Activated CD4-positive, alpha-beta T cell treated with anti-CD3 and anti-CD28 coated beads for 36 hours (primary cell): ENCODE measurements at regions not wholly inside any gene's neighbourhood (a gene's known extent, or its start where the extent isn't known, plus 50 kb on each side); places are given as distances from the start of the nearest gene placed in this dataset.
"Not testable (repeated sequence)": the region's sequence is repeated elsewhere in the genome, so short reads cannot be mapped to it uniquely, and the experiment has no call there.

Experiments
- ATAC-seq: fragments of 200-7000 bp; cut with Tn5 transposase; one replicate; pipeline ENCODE4 v1.10.0; 2021; ENCODE audit warnings: mild to moderate bottlenecking, moderate library complexity
- CTCF ChIA-PET: fragments of 350-600 bp; sonication (Branson Sonifier 250); formaldehyde crosslinking; loops from one replicate; lab custom pipeline; 2021; ENCODE audit warnings: antibody characterized with exemption; lab: Charles Lee
- POLR2A ChIA-PET: fragments of 350-600 bp; sonication (Branson Sonifier 250); formaldehyde crosslinking; loops from one replicate; lab custom pipeline; 2021; ENCODE audit warnings: antibody characterized with exemption, inconsistent platforms; lab: Charles Lee
- DNase-seq: peaks from one replicate; pipeline ENCODE4 v3.0.0-alpha.2; 2020
- H3K27ac Mint-ChIP-seq: one replicate; pipeline ENCODE4 v1.8.0; 2021; ENCODE audit warnings: mixed read lengths
- H3K27me3 Mint-ChIP-seq: one replicate; pipeline ENCODE4 v1.8.0; 2021; ENCODE audit warnings: mixed read lengths
- H3K36me3 Mint-ChIP-seq: one replicate; pipeline ENCODE4 v1.8.0; 2021; ENCODE audit warnings: low read depth, mixed read lengths
- H3K4me1 Mint-ChIP-seq: one replicate; pipeline ENCODE4 v1.8.0; 2021; ENCODE audit warnings: mixed read lengths
- H3K4me3 Mint-ChIP-seq: one replicate; pipeline ENCODE4 v1.8.0; 2021; ENCODE audit warnings: mild to moderate bottlenecking, moderate library complexity, mixed read lengths
- H3K9me3 Mint-ChIP-seq: one replicate; pipeline ENCODE4 v1.8.0; 2021; ENCODE audit warnings: low read depth, mixed read lengths
- intact Hi-C, 2 experiments: fragments of 100-400 bp; cut with DNase I in 1 of 2; cut with micrococcal nuclease in 1 of 2; formaldehyde crosslinking; loops; one replicate each; pipeline versions ENCODE4 v1.14.2 to v1.15.1; 2022 to 2024; cut with DNase I, micrococcal nuclease

- DNase-seq (no peak), ATAC-seq (no peak)
- ChIA-PET CTCF (no interaction called here), POLR2A (no interaction called here)
- Mint-ChIP-seq H3K4me3 (no peak overlapping the region), H3K4me1 (no peaks in the 10 kb centered on the region), H3K27ac (no peak overlapping the region), H3K36me3 (no peaks in the 10 kb centered on the region), H3K9me3 (no peaks in the 10 kb centered on the region), H3K27me3 (no peaks in the 10 kb centered on the region)
- intact Hi-C loops = no loop called here
Observed at GRCh38 chr3:158925021-158925420, 123.2 kb downstream of the MFSD1 start.

DNA sequence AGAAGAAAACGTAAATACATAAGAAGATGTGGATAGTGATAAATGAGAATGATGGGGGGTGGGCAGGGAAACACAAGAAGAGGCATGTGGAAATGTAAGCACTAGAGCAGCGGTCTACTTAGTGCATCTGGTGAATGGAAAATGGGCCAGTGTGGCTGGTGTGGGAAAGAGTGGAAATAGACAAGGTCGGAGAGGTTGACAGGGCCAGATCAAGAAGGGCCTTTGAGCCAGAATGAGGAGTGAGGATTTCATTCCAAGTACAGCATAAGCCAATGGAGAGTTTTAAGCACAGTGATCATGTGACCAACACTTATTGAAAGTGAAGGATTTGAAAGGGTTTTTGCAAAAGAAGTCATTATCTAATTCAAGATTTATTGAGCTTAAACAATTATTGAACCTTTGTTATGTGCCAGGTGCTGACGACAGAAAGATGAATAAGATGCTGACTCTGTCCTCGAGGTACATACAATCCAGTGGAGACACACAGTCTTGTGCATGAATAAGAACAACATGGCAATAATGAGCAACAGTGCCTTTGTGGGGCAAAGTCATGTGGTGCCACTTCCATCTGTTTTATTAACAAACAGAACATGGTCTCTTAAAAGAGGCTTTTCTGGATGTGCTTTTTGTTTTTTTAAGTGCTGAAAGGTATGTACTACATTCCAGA is 124.1 kb downstream of the MFSD1 start:
- no peaks in the 10 kb centered on the region for H3K27me3 Mint-ChIP-seq
- ATAC-seq (no peak), DNase-seq (no peak)
- POLR2A ChIA-PET = no interaction called here
- CTCF ChIA-PET = no interaction called here
- H3K36me3 Mint-ChIP-seq = no peaks in the 10 kb centered on the region
- no peak overlapping the region for H3K27ac Mint-ChIP-seq
- intact Hi-C loops = loop anchor here in 1 of 2 experiments (2.0 kb wide), 1 partner anchor 25 kb away; no protein-coding TSS in a partner anchor
- H3K9me3 Mint-ChIP-seq = no peaks in the 10 kb centered on the region
- no peak overlapping the region for H3K4me3 Mint-ChIP-seq
- H3K4me1 Mint-ChIP-seq = no peaks in the 10 kb centered on the region

DNA sequence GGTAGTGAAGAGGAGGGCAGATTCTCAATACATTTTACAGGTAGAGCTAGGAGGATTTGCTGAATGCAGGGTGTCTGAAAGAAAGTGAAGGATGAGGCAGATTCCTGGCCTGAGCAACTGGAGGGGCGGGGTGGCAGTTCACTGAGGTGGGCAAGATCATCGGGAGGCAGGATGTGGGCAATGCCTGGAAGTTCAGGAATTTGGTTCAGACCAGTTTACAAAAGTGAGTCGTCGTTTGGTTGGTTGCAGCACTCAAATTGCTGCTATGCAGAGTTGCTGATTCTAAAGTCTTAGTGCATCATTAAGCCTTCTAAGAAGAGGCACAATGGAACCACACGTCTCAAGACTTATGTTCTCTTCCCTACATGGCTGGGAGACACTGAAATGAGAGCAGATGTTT is 134.0 kb downstream of the MFSD1 start:
- ChIA-PET POLR2A (no interaction called here), CTCF (no interaction called here)
- intact Hi-C loops = no loop called here
- Mint-ChIP-seq H3K27me3 (peaks cover 16% of the 10 kb centered on the region), H3K27ac (no peak overlapping the region), H3K4me3 (no peak overlapping the region), H3K9me3 (peaks cover 7% of the 10 kb centered on the region), H3K36me3 (no peaks in the 10 kb centered on the region), H3K4me1 (no peaks in the 10 kb centered on the region)
- DNase-seq (no peak), ATAC-seq (no peak)

- no peak for DNase-seq
- ChIA-PET POLR2A (no interaction called here), CTCF (no interaction called here)
- intact Hi-C loops = no loop called here
- ATAC-seq = no peak
- Mint-ChIP-seq H3K9me3 (peaks cover 7% of the 10 kb centered on the region), H3K4me1 (no peaks in the 10 kb centered on the region), H3K4me3 (no peak overlapping the region), H3K36me3 (no peaks in the 10 kb centered on the region), H3K27me3 (peaks cover 16% of the 10 kb centered on the region), H3K27ac (no peak overlapping the region)
Observed at GRCh38 chr3:158936530-158937113, 134.8 kb downstream of the MFSD1 start.

- Mint-ChIP-seq H3K9me3 (no peaks in the 10 kb centered on the region), H3K36me3 (no peaks in the 10 kb centered on the region), H3K27ac (no peak overlapping the region), H3K4me1 (no peaks in the 10 kb centered on the region), H3K27me3 (peaks cover 5% of the 10 kb centered on the region), H3K4me3 (no peak overlapping the region)
- ChIA-PET CTCF (no interaction called here), POLR2A (no interaction called here)
- intact Hi-C loops = no loop called here
- DNase-seq = no peak
- no peak for ATAC-seq
Observed at GRCh38 chr3:158950178-158950901, 148.5 kb downstream of the MFSD1 start.

DNA sequence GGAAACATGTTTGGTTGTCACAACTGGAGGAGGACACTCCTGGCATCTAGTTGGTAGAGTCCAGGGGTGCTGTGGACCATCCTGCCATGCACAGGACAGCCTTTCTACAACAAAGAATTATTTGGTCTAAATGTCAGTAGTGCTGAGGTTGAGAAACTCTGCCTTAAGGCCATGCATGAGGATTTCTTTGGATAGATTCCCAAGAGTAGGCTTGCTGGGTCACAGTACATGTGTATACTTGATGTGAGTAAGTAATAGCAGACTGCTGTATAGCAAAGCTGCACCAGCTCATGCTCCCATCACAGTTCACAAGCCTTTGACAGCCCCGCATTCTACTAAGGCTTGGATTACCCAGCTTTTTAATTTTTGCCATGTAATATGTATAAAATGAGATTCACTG is 151.3 kb downstream of the MFSD1 start:
- Mint-ChIP-seq H3K36me3 (no peaks in the 10 kb centered on the region), H3K27me3 (peaks cover 5% of the 10 kb centered on the region), H3K9me3 (no peaks in the 10 kb centered on the region), H3K4me3 (no peak overlapping the region), H3K4me1 (no peaks in the 10 kb centered on the region), H3K27ac (no peak overlapping the region)
- ChIA-PET POLR2A (no interaction called here), CTCF (no interaction called here)
- DNase-seq (no peak), ATAC-seq (no peak)
- intact Hi-C loops = no loop called here

DNA sequence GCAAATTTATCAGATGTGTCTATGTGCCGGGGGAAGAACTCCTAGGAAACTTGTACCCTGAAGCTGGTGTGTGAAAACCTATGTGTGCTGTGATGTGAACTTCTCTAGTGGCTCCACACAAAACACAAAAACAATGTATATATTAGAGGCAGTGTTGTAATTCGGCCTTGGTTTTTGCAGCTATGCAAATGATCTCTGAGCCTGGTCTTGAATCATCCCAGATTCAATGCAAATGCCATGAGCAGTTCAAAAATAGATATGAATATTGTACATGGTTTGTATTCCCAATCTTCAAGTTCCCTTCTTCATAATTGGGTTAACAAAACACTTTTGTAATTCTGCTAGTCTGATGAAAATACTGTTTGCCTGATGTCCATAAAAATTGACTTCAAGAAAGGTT is 152.6 kb downstream of the MFSD1 start:
- ChIA-PET CTCF (interaction anchor here (1.5 kb wide), 1 partner anchor 9 kb away, joined by 4 read pairs; no protein-coding TSS in a partner anchor), POLR2A (no interaction called here)
- intact Hi-C loops = no loop called here
- no peak overlapping the region for H3K27ac Mint-ChIP-seq
- ATAC-seq (no peak), DNase-seq (no peak)
- no peak overlapping the region for H3K4me3 Mint-ChIP-seq
- no peaks in the 10 kb centered on the region for H3K4me1 Mint-ChIP-seq
- H3K27me3 Mint-ChIP-seq = peaks cover 5% of the 10 kb centered on the region
- no peaks in the 10 kb centered on the region for H3K36me3 Mint-ChIP-seq
- no peaks in the 10 kb centered on the region for H3K9me3 Mint-ChIP-seq

DNA sequence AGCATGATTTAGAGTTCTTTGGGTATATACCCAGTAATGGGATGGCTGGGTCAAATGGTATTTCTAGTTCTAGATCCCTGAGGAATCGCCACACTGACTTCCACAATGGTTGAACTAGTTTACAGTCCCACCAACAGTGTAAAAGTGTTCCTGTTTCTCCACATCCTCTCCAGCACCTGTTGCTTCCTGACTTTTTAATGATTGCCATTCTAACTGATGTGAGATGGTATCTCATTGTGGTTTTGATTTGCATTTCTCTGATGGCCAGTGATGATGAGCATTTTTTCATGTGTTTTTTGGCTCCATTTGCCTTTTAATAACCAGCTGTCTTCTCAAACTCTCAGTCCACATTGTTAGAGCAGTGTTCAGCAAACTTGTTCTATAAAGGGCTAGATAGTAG is 155.9 kb downstream of the MFSD1 start:
- H3K9me3 Mint-ChIP-seq, intact Hi-C loops, H3K36me3 Mint-ChIP-seq, H3K27me3 Mint-ChIP-seq, H3K4me1 Mint-ChIP-seq, H3K27ac Mint-ChIP-seq, DNase-seq, ATAC-seq, CTCF ChIA-PET, H3K4me3 Mint-ChIP-seq: not testable (repeated sequence)
- POLR2A ChIA-PET = interaction anchor here (0.7 kb wide), 1 partner anchor 117 kb away, joined by 3 read pairs; no protein-coding TSS in a partner anchor

DNA sequence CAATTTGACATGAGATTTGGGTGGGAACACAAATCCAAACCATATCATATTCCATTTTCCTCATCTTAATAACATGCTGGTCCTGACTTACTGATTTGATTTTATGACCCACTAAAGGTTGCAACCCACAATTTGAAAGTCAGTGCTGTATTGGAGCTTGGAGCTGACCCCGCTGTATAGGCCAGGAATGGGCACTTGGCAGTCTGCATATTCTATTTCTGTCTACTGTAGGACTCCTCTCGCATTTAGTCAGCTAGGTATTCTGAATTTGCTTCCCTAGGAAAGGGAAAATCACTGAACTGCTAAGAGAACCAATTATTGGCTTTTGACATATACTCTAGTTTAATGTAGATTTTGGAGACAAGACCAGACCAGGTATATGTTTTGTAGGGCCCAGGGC is 157.0 kb downstream of the MFSD1 start:
- CTCF ChIA-PET = no interaction called here
- ATAC-seq = no peak

DNA sequence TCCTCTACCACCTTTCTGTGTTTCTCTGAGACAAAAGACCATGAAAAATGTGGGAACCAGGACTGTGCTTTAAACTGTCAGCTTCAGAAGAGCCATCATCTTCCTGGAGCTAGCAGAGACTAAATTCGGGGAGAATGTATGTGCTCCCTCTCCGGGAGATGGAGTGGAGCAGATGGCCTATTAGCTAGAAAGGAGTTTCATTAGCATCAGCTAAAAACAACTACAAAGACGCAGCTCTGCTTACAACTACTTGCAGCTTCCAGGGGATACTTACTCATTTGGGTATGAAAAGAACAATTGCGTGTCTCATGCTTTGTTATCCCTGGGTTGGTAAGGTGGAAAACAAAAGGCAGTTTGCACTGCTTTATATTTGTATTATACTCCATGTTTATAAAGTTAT is 159.6 kb downstream of the MFSD1 start:
- no peak overlapping the region for H3K27ac Mint-ChIP-seq
- no peaks in the 10 kb centered on the region for H3K27me3 Mint-ChIP-seq
- H3K4me3 Mint-ChIP-seq = no peak overlapping the region
- intact Hi-C loops = no loop called here
- no peaks in the 10 kb centered on the region for H3K4me1 Mint-ChIP-seq
- ChIA-PET CTCF (interaction anchor here (0.8 kb wide), 1 partner anchor 42 kb away, joined by 3 read pairs; no protein-coding TSS in a partner anchor), POLR2A (no interaction called here)
- ATAC-seq (no peak), DNase-seq (no peak)
- H3K9me3 Mint-ChIP-seq = no peaks in the 10 kb centered on the region
- H3K36me3 Mint-ChIP-seq = no peaks in the 10 kb centered on the region

More for the DNA sequence above, 157.0 kb downstream of the MFSD1 start:
- Mint-ChIP-seq H3K27ac (no peak overlapping the region), H3K4me1 (no peaks in the 10 kb centered on the region), H3K27me3 (no peaks in the 10 kb centered on the region), H3K4me3 (no peak overlapping the region), H3K36me3 (no peaks in the 10 kb centered on the region), H3K9me3 (no peaks in the 10 kb centered on the region)
- POLR2A ChIA-PET = no interaction called here
- no peak for DNase-seq
- intact Hi-C loops = no loop called here

DNA sequence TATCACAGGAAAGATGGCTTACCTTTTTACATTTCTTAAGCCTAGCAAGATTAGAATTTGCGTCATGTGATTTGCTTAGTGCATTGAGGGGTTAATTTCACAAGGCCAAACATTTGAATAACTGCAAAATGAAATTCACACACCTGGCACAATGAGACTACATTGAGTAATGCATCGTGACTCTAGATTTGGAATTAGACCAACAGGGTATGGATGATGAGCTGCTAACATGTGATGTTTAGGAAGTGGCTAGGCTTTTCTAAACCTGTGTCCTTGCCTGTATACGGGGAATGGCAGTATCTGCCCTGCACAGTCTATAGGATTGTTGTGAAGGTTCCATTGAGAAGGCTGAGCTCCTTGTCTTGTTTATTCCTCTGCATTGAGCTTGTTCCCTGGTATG is 160.1 kb downstream of the MFSD1 start:
- H3K4me3 Mint-ChIP-seq = no peak overlapping the region
- intact Hi-C loops = no loop called here
- DNase-seq (no peak), ATAC-seq (no peak)
- no peak overlapping the region for H3K27ac Mint-ChIP-seq
- no peaks in the 10 kb centered on the region for H3K4me1 Mint-ChIP-seq
- no peaks in the 10 kb centered on the region for H3K9me3 Mint-ChIP-seq
- ChIA-PET CTCF (interaction anchor here (0.8 kb wide), 1 partner anchor 43 kb away, joined by 3 read pairs; no protein-coding TSS in a partner anchor), POLR2A (interaction anchor here (0.6 kb wide), 1 partner anchor 55 kb away, joined by 3 read pairs; no protein-coding TSS in a partner anchor)
- H3K36me3 Mint-ChIP-seq = no peaks in the 10 kb centered on the region
- no peaks in the 10 kb centered on the region for H3K27me3 Mint-ChIP-seq

DNA sequence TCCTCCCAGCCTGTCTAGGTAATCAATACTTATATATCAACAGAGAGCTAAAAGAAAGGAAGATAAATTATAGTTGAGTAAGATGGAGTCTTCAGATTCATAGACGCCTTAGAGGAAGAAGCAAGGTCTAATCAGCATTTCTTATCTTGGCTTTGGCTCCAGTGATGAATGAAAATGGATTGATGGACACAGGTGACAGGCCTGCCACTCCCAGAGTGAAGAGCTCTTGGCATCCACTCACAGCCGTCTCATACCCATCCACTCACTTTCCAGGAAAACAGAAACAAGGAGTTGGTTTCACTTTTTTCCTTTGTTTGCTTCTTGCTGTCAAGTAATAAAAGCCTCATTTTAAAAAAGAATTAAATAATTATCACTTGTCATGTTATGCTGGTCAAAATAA is 168.2 kb downstream of the MFSD1 start:
- POLR2A ChIA-PET = no interaction called here

More for the DNA sequence above, 168.2 kb downstream of the MFSD1 start:
- Mint-ChIP-seq H3K9me3 (no peaks in the 10 kb centered on the region), H3K36me3 (no peaks in the 10 kb centered on the region), H3K4me3 (no peak overlapping the region), H3K27me3 (no peaks in the 10 kb centered on the region), H3K27ac (no peak overlapping the region), H3K4me1 (no peaks in the 10 kb centered on the region)
- DNase-seq (no peak), ATAC-seq (no peak)
- CTCF ChIA-PET = no interaction called here
- intact Hi-C loops = no loop called here
